Cardiac fibroblast (primary cell): ENCODE measurements at regions not wholly inside any gene's neighbourhood (a gene's known extent, or its start where the extent isn't known, plus 50 kb on each side); places are given as distances from the start of the nearest gene placed in this dataset.

ENCODE experiments used
- DNase-seq, 2 donors: peaks; one replicate each; pipeline versions ENCODE4 v3.0.0 to v3.0.0-alpha.2; 2010; ENCODE audit warnings: low read depth in 2 of 2
- H3K4me3 ChIP-seq, 2 donors: replicated peaks in 1 of 2; 1 replicate in 1 of 2; 2 replicates in 1 of 2; pipeline ENCODE4 v1.5.1; 2011; ENCODE audit warnings: low read depth in 2 of 2, low read length in 2 of 2, mild to moderate bottlenecking in 2 of 2, moderate library complexity in 1 of 2
- TF ChIP-seq, protein P1 (sequence below): IDR thresholded peaks from one replicate; pipeline ENCODE4 v1.5.1; 2011; ENCODE audit warnings: low read depth, mild to moderate bottlenecking, low read length, inconsistent platforms

DNA sequence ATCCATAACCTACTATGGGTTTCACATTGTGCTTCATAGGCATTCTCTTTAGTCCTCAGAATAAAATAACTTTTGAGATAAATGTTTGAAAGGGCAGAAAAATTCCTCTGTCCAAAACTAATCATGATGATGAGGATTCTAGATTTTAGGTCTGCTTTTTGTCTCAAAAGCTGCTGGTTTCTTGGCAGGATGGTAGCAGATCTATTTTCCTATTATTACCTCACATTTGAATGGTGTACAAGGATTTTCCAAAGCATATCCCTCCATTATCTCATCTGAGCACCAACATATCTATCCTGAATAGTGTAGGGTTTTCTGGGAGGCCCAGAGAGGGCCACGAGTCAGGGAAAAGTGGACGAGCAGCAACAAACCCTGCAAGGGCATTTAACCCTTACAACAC is 201.9 kb downstream of the PLPP3 start:
- no peak for DNase-seq
- H3K4me3 ChIP-seq = no peak overlapping the region
- TF ChIP-seq, protein P1, sequence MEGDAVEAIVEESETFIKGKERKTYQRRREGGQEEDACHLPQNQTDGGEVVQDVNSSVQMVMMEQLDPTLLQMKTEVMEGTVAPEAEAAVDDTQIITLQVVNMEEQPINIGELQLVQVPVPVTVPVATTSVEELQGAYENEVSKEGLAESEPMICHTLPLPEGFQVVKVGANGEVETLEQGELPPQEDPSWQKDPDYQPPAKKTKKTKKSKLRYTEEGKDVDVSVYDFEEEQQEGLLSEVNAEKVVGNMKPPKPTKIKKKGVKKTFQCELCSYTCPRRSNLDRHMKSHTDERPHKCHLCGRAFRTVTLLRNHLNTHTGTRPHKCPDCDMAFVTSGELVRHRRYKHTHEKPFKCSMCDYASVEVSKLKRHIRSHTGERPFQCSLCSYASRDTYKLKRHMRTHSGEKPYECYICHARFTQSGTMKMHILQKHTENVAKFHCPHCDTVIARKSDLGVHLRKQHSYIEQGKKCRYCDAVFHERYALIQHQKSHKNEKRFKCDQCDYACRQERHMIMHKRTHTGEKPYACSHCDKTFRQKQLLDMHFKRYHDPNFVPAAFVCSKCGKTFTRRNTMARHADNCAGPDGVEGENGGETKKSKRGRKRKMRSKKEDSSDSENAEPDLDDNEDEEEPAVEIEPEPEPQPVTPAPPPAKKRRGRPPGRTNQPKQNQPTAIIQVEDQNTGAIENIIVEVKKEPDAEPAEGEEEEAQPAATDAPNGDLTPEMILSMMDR = no peak

DNA sequence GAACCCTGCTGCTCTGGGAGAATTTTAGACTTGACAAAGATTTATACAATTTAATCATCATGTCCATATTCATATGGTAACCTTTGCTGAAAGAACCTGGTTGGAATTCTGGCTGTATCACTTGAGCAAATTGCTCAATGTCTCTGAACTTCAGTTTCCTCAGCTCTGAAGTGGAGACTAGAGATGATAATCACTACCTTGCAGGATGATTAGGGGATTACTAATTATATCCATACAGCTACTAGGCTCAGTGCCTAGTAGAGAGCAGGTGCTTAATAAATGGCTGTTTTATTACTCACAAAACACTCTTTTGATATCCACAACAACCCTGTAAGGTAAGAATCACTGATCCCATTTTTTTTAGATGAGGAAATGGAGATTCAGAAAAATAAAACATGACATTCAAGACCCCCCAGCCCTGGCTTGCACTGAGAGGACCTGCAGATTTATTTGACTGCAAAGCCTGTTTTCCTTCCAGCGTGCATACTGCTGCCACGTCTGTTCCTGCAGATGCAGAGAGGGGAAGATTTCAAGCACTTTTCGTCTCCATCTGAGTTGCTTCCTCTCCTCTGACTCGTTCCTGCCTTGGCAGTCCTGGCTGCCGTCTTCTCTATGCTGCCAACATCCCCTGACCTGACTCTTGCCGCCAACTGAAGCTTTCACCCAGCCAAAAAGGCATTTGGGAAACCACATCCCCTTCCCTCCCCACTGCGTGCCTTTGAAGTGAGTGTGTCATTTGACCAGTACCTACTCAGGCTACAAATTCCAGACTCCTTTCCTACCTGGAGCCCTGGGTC is 203.0 kb downstream of the PLPP3 start:
- TF ChIP-seq, protein P1 = no peak
- peak; percentile 56 to 65 for DNase-seq
- H3K4me3 ChIP-seq = no peak overlapping the region

DNA sequence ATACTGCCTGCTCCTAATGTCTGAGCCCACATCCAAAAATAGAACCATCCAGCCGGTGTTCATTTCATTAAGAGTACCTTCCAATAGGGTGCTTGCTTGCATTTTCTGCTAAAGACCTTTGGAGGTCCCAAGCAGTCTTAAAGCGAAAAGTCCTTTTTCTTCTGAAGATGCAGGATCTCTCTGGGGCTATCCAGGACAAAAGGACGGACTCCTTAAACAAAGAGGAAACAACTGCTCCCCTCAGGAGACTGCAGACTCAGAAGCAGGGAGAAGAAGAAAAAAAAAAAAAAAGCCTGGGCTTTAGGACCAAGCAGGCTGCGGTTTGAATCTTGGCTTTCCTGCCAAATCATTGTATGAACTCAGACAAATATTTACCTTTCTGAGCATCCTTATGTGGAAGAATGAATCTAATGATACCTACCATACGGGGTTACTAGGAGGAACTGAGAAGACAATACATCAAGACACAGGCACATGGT is 204.0 kb downstream of the PLPP3 start:
- DNase-seq = peak; percentile 16 to 17
- no peak overlapping the region for H3K4me3 ChIP-seq
- TF ChIP-seq, protein P1 = no peak

DNA sequence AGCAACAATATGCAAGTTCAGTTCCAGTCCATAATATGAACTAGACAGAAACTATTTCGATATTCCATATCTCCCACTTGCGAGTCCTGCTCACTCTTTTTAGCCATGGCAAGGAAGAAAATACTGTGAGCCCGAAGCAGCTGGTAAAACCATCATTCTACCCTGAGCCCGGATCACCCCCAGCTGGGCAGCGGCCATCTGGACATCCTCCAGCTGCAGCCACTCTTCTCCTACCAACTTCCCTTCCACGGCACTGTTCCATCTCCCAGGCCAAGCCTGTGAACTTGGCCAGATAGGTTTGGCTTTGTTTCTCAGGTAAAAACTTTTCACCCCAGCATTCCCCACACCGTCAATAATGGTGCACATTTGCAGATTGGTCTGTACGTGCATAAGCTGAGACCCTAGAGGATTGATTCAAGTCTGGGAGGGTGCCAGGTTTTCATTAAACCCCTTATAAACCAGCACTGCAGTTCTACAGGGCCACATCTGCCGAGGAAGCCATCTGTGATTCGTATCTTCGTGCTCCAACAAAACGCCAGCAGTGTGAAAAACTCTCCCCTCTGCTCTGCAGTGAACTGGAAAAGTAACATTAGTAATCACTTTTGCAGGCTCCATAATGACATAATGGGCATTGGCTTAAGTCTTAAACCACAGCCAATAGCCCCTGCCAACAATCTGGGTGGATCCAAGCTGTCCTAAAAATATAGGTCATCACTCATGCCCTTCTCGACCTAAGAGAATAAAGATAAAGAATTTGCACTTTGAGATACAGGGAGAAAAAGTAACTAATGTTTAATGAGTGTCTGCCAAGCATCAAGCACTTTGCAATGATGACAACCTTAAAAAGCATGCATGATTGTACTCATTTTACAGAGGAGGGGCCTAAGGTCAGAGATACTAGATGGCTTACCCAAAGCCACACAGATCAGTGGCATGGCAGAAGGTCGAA is 205.1 kb downstream of the PLPP3 start:
- DNase-seq = peak in 1 of 2 donors; percentile 7
- TF ChIP-seq, protein P1 = no peak
- H3K4me3 ChIP-seq = no peak overlapping the region

DNA sequence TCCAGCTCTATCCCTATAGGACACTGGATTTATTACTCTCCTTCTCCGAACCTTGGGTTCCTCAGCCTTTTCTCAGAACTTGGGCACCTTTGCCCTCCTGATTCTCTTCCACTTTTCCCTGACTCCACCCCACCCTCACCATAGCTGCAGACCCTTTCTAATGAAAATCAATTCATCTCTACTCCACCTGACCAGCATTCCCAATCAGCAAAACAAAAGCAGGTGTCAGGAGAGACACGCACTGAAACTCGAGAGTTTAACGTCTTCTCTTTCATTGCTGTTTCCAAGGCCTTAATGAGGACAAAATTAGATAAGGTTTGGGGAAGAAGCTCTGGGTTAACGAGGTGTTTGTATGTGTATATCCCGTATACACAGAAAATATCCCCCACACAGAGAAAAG is 208.8 kb downstream of the PLPP3 start:
- DNase-seq = no peak
- TF ChIP-seq, protein P1 = no peak
- no peak overlapping the region for H3K4me3 ChIP-seq

DNA sequence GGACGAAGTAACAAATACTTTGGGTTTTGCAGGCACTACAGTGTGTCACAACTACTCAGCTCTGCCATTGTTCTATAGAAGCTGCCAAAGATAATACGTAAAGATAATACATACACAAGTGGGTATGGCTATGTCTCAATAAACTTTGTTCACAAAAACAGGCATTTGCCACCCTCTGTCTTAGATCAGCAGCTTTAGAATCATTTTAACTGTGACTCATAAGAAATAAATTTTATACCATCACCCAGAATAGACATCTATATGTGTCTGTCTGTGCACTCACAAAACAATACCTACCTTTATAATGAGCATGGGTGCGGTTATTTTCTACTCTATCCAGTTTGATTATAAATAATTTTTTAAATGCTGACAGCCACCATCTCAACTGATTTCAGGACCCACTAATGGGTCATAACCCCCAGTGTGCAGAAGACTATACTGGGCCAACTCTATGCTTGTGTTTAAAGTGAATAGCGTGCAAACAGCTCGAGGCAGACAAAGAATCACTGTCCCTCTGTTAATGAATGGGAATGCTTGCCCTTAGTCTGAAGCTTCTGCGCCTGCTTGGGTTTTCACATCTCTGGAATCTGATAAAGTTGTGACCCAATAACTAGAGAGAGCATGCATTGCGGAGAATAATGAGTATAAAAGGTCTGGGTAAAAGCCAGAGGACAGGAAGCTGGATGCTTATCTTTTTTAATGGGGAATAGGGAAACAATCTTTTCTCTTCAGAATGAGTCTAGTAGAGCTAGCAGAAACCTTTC is 216.2 kb downstream of the PLPP3 start:
- DNase-seq = no peak
- no peak overlapping the region for H3K4me3 ChIP-seq
- TF ChIP-seq, protein P1 = no peak
